ENCODE measurements at regions not wholly inside any gene's neighbourhood (a gene's known extent, or its start where the extent isn't known, plus 50 kb on each side); places are given as distances from the start of the nearest gene placed in this dataset.

GRCh38 chr14:32014057-32014456 is 63.0 kb upstream of the ARHGAP5 start:
- no peaks in the 10 kb centered on the region for H3K9me3 ChIP-seq (ENCODE audit: insufficient read depth in 2 of 2, low read depth in 1 of 2, low read length in 1 of 2)
- H3K27me3 ChIP-seq (replicated peaks in 1 of 4; ENCODE audit: control insufficient read depth in 3 of 4, extremely low read depth in 1 of 4, insufficient read depth in 3 of 4, low read length in 3 of 4) = no peaks in the 10 kb centered on the region; a peak in 1 of 7 replicates
- H2BK5ac ChIP-seq (ENCODE audit: low read depth, low read length) = no peak overlapping the region
- no peak overlapping the region for H4K5ac ChIP-seq (ENCODE audit: insufficient read length, low read depth, low read length)
- H3K56ac ChIP-seq (replicated peaks; ENCODE audit: insufficient read length, low read depth, low read length) = no peak overlapping the region
- H3K36me3 ChIP-seq (ENCODE audit: control insufficient read depth in 2 of 4, insufficient read depth in 4 of 4, low read length in 3 of 4) = no peaks in the 10 kb centered on the region
- H2AK5ac ChIP-seq (ENCODE audit: low read depth, low read length) = no peak overlapping the region
- no peak overlapping the region for H2BK20ac ChIP-seq (ENCODE audit: low read length)
- no peaks in the 10 kb centered on the region for H3K79me2 ChIP-seq (ENCODE audit: control insufficient read depth in 1 of 2, insufficient read depth in 2 of 2, low read length in 2 of 2)
- H2BK12ac ChIP-seq (ENCODE audit: low read depth, low read length) = no peak overlapping the region
- no peak overlapping the region for H3K9ac ChIP-seq (replicated peaks in 1 of 4; ENCODE audit: extremely low read depth in 1 of 4, low read depth in 3 of 4, low read length in 3 of 4)
- H3K4me1 ChIP-seq (replicated peaks in 1 of 4; ENCODE audit: control insufficient read depth in 3 of 4, insufficient read depth in 4 of 4, low read length in 3 of 4) = peaks cover 0 to 2% (median 0%) of the 10 kb centered on the region in 4 experiments; a peak in 1 of 7 replicates
- H3K4ac ChIP-seq (replicated peaks; ENCODE audit: insufficient read length, low read depth, low read length) = no peak overlapping the region
- no peak overlapping the region for H3K23ac ChIP-seq (ENCODE audit: insufficient read length)
- H3K4me3 ChIP-seq (ENCODE audit: extremely low read depth in 1 of 4, insufficient read depth in 2 of 4, low read depth in 3 of 4, low read length in 4 of 4) = no peak overlapping the region
- H3K14ac ChIP-seq (ENCODE audit: insufficient read length) = no peak overlapping the region
- H3K79me1 ChIP-seq (ENCODE audit: low read depth, low read length) = no peaks in the 10 kb centered on the region
- DNase-seq (ENCODE audit: low read depth in 1 of 2, low spot score in 2 of 2) (no peak), FAIRE-seq (no peak)
- 100% methylated on average over 1 of the region's 1 CpG; no CpG with 5 or more reads in 1 of the 2 experiments for WGBS, 2 experiments (ENCODE audit: extremely low coverage in 1 of 2, insufficient coverage in 1 of 2, insufficient read length in 1 of 2, insufficient replicate concordance in 2 of 2, low coverage in 1 of 2, low lambda C conversion rate in 2 of 2, missing lambda C conversion rate in 1 of 2)
- no peak overlapping the region for H2AFZ ChIP-seq (ENCODE audit: low read length)
- no peak overlapping the region for H2BK120ac ChIP-seq (replicated peaks; ENCODE audit: low read depth, low read length)
- no peak overlapping the region for H3K18ac ChIP-seq (ENCODE audit: extremely low read depth, low read length)
- H4K20me1 ChIP-seq (replicated peaks in 1 of 2; ENCODE audit: control insufficient read depth in 1 of 2, insufficient read depth in 2 of 2, low read length in 2 of 2) = no peaks in the 10 kb centered on the region
- H3K4me2 ChIP-seq (ENCODE audit: insufficient read depth in 1 of 2, low read depth in 2 of 2, low read length in 2 of 2) = no peak overlapping the region
- no peaks in the 10 kb centered on the region for H3K23me2 ChIP-seq (ENCODE audit: low read depth, low read length)
- H4K8ac ChIP-seq (ENCODE audit: extremely low read depth, insufficient read depth, low read length) = no peak overlapping the region
- ChIA-PET CTCF (ENCODE audit: partially characterized antibody) (interaction anchor here (0.6 to 2.9 kb wide), 7 partner anchors 8 to 133 kb away, joined by 3 to 8 read pairs (median 4); no protein-coding TSS in a partner anchor), POLR2A (ENCODE audit: partially characterized antibody) (interaction anchor here (0.6 kb wide), 1 partner anchor 617 kb away, joined by 3 read pairs; no protein-coding TSS in a partner anchor)
- H2BK15ac ChIP-seq (ENCODE audit: low read length) = no peak overlapping the region
- no peak overlapping the region for H3K27ac ChIP-seq (ENCODE audit: low read depth, low read length)
- H4K91ac ChIP-seq (replicated peaks; ENCODE audit: insufficient read length, low read length) = no peak overlapping the region
- no peak for TF ChIP-seq POLR2A (IDR thresholded peaks at IDR 0.05; ENCODE audit: control extremely low read depth in 1 of 2, low read depth in 2 of 2, low read length in 2 of 2)
- TF ChIP-seq CTCF (IDR thresholded peaks at IDR 0.05; ENCODE audit: control extremely low read depth in 1 of 3, insufficient read depth in 1 of 3, low read depth in 1 of 3, low read length in 3 of 3) = no peak
- no peak for TF ChIP-seq BRCA1 (IDR thresholded peaks at IDR 0.05; ENCODE audit: low read depth, low read length)
- no peak for TF ChIP-seq SP1 (IDR thresholded peaks at IDR 0.05; ENCODE audit: low read depth, low read length)
- TF ChIP-seq HDAC6 (IDR thresholded peaks at IDR 0.05; ENCODE audit: low read depth, low read length) = no peak
- TF ChIP-seq USF2 (IDR thresholded peaks at IDR 0.05; ENCODE audit: low read length) = no peak
- TF ChIP-seq ATF3 (IDR thresholded peaks at IDR 0.05; ENCODE audit: insufficient read depth, low read depth, low read length) = no peak
- TF ChIP-seq RXRA (IDR thresholded peaks at IDR 0.05; ENCODE audit: insufficient read depth, low read depth, low read length) = no peak
- no peak for TF ChIP-seq SIN3A (conservative IDR thresholded peaks at IDR 0.05 in 1 of 2, IDR thresholded peaks at IDR 0.05 in 1 of 2; ENCODE audit: low read depth in 1 of 2, low read length in 2 of 2)
- TF ChIP-seq FOSL1 (IDR thresholded peaks at IDR 0.05; ENCODE audit: insufficient read depth, low read depth, low read length) = no peak

Data from H1 (cell line).